Hepatocyte (in vitro differentiated cells): ENCODE measurements at regions not wholly inside any gene's neighbourhood (a gene's known extent, or its start where the extent isn't known, plus 50 kb on each side); places are given as distances from the start of the nearest gene placed in this dataset.

Source experiments
- EZH2phosphoT487 ChIP-seq: fragments of 200-600 bp; sonication (generic); IDR thresholded peaks from one replicate; pipeline ENCODE4 v1.6.1; 2018; ENCODE audit warnings: antibody characterized with exemption, mild to moderate bottlenecking, low read depth, moderate library complexity; ENCODE audit not compliant: unreplicated experiment, severe bottlenecking
- TF ChIP-seq, protein P1 (sequence below): fragments of 200-600 bp; sonication (generic); IDR thresholded peaks from 2 replicates; pipeline ENCODE4 v1.5.1; 2016; ENCODE audit warnings: antibody characterized with exemption, mild to moderate bottlenecking; ENCODE audit not compliant: poor library complexity

DNA sequence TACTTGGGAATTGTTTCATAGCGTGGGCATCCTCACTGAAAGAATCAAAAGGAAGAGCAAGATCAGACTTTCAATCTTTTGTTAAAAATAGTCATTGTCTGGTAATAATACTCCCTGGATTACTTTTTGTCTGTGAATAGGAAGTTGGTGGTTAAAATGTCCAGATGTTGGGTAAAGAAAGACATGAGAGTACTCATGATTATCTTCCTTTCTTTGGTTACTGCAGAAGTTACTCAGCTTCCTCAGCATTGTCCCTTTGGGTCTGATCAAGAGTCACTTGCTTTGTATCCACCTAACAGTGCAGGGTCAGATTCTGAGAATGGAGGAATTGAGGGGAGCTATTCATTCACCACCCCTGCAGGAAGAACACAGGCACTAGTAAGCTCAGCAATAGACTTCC is 54.6 kb downstream of the RIN2 start:
- TF ChIP-seq, protein P1, sequence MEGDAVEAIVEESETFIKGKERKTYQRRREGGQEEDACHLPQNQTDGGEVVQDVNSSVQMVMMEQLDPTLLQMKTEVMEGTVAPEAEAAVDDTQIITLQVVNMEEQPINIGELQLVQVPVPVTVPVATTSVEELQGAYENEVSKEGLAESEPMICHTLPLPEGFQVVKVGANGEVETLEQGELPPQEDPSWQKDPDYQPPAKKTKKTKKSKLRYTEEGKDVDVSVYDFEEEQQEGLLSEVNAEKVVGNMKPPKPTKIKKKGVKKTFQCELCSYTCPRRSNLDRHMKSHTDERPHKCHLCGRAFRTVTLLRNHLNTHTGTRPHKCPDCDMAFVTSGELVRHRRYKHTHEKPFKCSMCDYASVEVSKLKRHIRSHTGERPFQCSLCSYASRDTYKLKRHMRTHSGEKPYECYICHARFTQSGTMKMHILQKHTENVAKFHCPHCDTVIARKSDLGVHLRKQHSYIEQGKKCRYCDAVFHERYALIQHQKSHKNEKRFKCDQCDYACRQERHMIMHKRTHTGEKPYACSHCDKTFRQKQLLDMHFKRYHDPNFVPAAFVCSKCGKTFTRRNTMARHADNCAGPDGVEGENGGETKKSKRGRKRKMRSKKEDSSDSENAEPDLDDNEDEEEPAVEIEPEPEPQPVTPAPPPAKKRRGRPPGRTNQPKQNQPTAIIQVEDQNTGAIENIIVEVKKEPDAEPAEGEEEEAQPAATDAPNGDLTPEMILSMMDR: no peak
- TF ChIP-seq EZH2phosphoT487: no peak
